ENCODE measurements at regions not wholly inside any gene's neighbourhood (a gene's known extent, or its start where the extent isn't known, plus 50 kb on each side); places are given as distances from the start of the nearest gene placed in this dataset.

- H3K9me3 ChIP-seq (ENCODE audit: control insufficient read depth, low read length): no peaks in the 10 kb centered on the region
- H3K4me1 ChIP-seq (ENCODE audit: control insufficient read depth in 1 of 2, insufficient read depth in 2 of 2, low read length in 2 of 2): no peaks in the 10 kb centered on the region
- no peak for ATAC-seq (ENCODE audit: low FRiP score)
- no peak overlapping the region for H3K4me3 ChIP-seq (ENCODE audit: low read length in 2 of 2)
- 88 to 91% methylated on average over 2 of the region's 2 CpGs for WGBS, 2 donors
- no peak overlapping the region for H3K27ac ChIP-seq (ENCODE audit: low read depth in 1 of 2, low read length in 2 of 2)
- no peaks in the 10 kb centered on the region for H3K36me3 ChIP-seq (ENCODE audit: control insufficient read depth in 1 of 2, insufficient read depth in 2 of 2, low read length in 1 of 2)
- H3K27me3 ChIP-seq (ENCODE audit: control insufficient read depth in 1 of 2, insufficient read depth in 2 of 2, low read length in 1 of 2): no peaks in the 10 kb centered on the region
- no peak for DNase-seq
- intact Hi-C loops (cut with DNase I): no loop called here
These were observed 172.2 kb upstream of the SCN7A start for GRCh38 chr2:166665991-166666940.

DNA sequence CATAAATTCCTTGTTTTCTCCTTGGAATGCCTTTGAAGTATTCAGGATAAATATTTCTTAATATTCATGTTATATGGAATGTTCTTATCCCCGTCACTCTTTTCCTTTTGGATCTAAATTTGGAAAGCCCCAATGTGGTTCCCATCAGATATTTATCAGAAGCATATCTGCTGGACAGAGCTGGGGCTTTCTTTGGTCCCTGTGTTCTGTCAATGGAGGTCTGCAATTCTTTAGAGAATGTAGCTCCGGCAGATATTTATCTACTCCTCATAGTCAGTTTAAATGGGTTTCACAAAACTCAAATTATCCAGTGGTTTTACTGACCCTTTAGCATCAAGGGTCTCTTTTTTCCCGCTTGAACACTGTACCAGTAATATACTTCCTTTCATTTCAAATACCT, 167.8 kb upstream of the SCN7A start:
- 30% methylated on average over 3 of the region's 3 CpGs for WGBS, 2 donors
- H3K4me1 ChIP-seq (ENCODE audit: control insufficient read depth in 1 of 2, insufficient read depth in 2 of 2, low read length in 2 of 2): no peaks in the 10 kb centered on the region
- H3K27ac ChIP-seq (ENCODE audit: low read depth in 1 of 2, low read length in 2 of 2): no peak overlapping the region
- DNase-seq (no peak), ATAC-seq (ENCODE audit: low FRiP score) (no peak)
- H3K36me3 ChIP-seq (ENCODE audit: control insufficient read depth in 1 of 2, insufficient read depth in 2 of 2, low read length in 1 of 2): no peaks in the 10 kb centered on the region
- intact Hi-C loops (cut with DNase I): no loop called here
- no peak overlapping the region for H3K4me3 ChIP-seq (ENCODE audit: low read length in 2 of 2)
- H3K27me3 ChIP-seq (ENCODE audit: control insufficient read depth in 1 of 2, insufficient read depth in 2 of 2, low read length in 1 of 2): no peaks in the 10 kb centered on the region
- H3K9me3 ChIP-seq (ENCODE audit: control insufficient read depth, low read length): no peaks in the 10 kb centered on the region

- H3K36me3 ChIP-seq (ENCODE audit: control insufficient read depth in 1 of 2, insufficient read depth in 2 of 2, low read length in 1 of 2): no peaks in the 10 kb centered on the region
- ATAC-seq (ENCODE audit: low FRiP score) (no peak), DNase-seq (no peak)
- H3K27ac ChIP-seq (ENCODE audit: low read depth in 1 of 2, low read length in 2 of 2): no peak overlapping the region
- WGBS, 2 donors: 18 to 21% methylated on average over 2 of the region's 2 CpGs
- no peaks in the 10 kb centered on the region for H3K4me1 ChIP-seq (ENCODE audit: control insufficient read depth in 1 of 2, insufficient read depth in 2 of 2, low read length in 2 of 2)
- H3K27me3 ChIP-seq (ENCODE audit: control insufficient read depth in 1 of 2, insufficient read depth in 2 of 2, low read length in 1 of 2): no peaks in the 10 kb centered on the region
- H3K4me3 ChIP-seq (ENCODE audit: low read length in 2 of 2): no peak overlapping the region
- intact Hi-C loops (cut with DNase I): no loop called here
- H3K9me3 ChIP-seq (ENCODE audit: control insufficient read depth, low read length): no peaks in the 10 kb centered on the region
These were observed 167.3 kb upstream of the SCN7A start for GRCh38 chr2:166661391-166661790.

DNA sequence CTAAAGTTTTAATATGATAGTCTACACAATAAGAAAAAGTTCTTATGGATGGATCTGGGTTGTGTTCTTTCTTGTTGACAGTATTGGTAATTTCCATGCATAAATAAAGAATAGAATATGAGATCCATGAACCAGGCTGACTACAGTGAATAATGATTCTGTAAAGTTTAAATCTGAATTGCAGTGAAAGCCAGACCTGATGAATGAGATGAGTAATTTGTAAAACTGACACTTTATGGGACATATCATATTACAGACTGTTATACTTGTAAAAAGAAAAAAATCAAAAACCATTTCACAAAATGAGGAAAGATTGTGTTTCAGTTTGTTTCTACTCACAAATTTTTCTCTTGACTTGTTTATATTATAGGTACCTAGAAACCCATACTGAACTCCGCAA, 164.9 kb upstream of the SCN7A start:
- H3K36me3 ChIP-seq (ENCODE audit: control insufficient read depth in 1 of 2, insufficient read depth in 2 of 2, low read length in 1 of 2): no peaks in the 10 kb centered on the region
- no peaks in the 10 kb centered on the region for H3K4me1 ChIP-seq (ENCODE audit: control insufficient read depth in 1 of 2, insufficient read depth in 2 of 2, low read length in 2 of 2)
- H3K9me3 ChIP-seq (ENCODE audit: control insufficient read depth, low read length): no peaks in the 10 kb centered on the region
- 79 to 86% methylated on average over 1 of the region's 1 CpG for WGBS, 2 donors
- ATAC-seq (ENCODE audit: low FRiP score) (no peak), DNase-seq (no peak)
- no peaks in the 10 kb centered on the region for H3K27me3 ChIP-seq (ENCODE audit: control insufficient read depth in 1 of 2, insufficient read depth in 2 of 2, low read length in 1 of 2)
- intact Hi-C loops (cut with DNase I): no loop called here
- H3K4me3 ChIP-seq (ENCODE audit: low read length in 2 of 2): no peak overlapping the region
- no peak overlapping the region for H3K27ac ChIP-seq (ENCODE audit: low read depth in 1 of 2, low read length in 2 of 2)

- Histone ChIP-seq H3K4me1 (ENCODE audit: control insufficient read depth in 1 of 2, insufficient read depth in 2 of 2, low read length in 2 of 2) (peaks cover 0 to 2% of the 10 kb centered on the region in 2 donors), H3K4me3 (ENCODE audit: low read length in 2 of 2) (no peak overlapping the region), H3K27me3 (ENCODE audit: control insufficient read depth in 1 of 2, insufficient read depth in 2 of 2, low read length in 1 of 2) (no peaks in the 10 kb centered on the region), H3K9me3 (ENCODE audit: control insufficient read depth, low read length) (no peaks in the 10 kb centered on the region), H3K27ac (ENCODE audit: low read depth in 1 of 2, low read length in 2 of 2) (no peak overlapping the region), H3K36me3 (ENCODE audit: control insufficient read depth in 1 of 2, insufficient read depth in 2 of 2, low read length in 1 of 2) (no peaks in the 10 kb centered on the region)
- no peak for ATAC-seq (ENCODE audit: low FRiP score)
- no peak for DNase-seq
- WGBS, 2 donors: 66 to 67% methylated on average over 4 of the region's 4 CpGs
- intact Hi-C loops (cut with DNase I): no loop called here
These were observed 159.2 kb upstream of the SCN7A start for GRCh38 chr2:166653185-166653813.

DNA sequence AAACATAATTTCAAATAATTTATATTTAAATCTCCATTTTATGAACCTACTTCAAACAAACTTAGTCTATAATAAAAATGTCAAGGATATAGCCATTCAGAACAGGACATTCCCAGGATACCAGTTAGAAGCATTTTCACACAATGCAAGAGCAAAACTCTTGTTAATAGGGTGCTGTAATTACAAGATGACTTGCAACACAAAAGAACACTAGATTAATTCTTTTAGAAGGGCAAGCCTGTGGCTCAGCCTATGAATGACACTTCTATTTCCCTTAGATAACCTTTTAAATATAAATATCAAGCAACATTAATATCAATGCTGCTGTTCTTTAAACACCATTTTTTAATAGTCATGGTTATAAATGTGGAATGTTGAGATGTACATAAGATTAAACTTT, 157.9 kb upstream of the SCN7A start:
- no peak overlapping the region for H3K4me3 ChIP-seq (ENCODE audit: low read length in 2 of 2)
- no peaks in the 10 kb centered on the region for H3K36me3 ChIP-seq (ENCODE audit: control insufficient read depth in 1 of 2, insufficient read depth in 2 of 2, low read length in 1 of 2)
- H3K4me1 ChIP-seq (ENCODE audit: control insufficient read depth in 1 of 2, insufficient read depth in 2 of 2, low read length in 2 of 2): peaks cover 0 to 2% of the 10 kb centered on the region in 2 donors
- no peaks in the 10 kb centered on the region for H3K9me3 ChIP-seq (ENCODE audit: control insufficient read depth, low read length)
- ATAC-seq (ENCODE audit: low FRiP score): no peak
- no peak for DNase-seq
- no peaks in the 10 kb centered on the region for H3K27me3 ChIP-seq (ENCODE audit: control insufficient read depth in 1 of 2, insufficient read depth in 2 of 2, low read length in 1 of 2)
- intact Hi-C loops (cut with DNase I): no loop called here
- no peak overlapping the region for H3K27ac ChIP-seq (ENCODE audit: low read depth in 1 of 2, low read length in 2 of 2)

- Histone ChIP-seq H3K4me1 (ENCODE audit: control insufficient read depth in 1 of 2, insufficient read depth in 2 of 2, low read length in 2 of 2) (peaks cover 0 to 2% of the 10 kb centered on the region in 2 donors), H3K27ac (ENCODE audit: low read depth in 1 of 2, low read length in 2 of 2) (no peak overlapping the region), H3K9me3 (ENCODE audit: control insufficient read depth, low read length) (no peaks in the 10 kb centered on the region), H3K36me3 (ENCODE audit: control insufficient read depth in 1 of 2, insufficient read depth in 2 of 2, low read length in 1 of 2) (no peaks in the 10 kb centered on the region), H3K4me3 (ENCODE audit: low read length in 2 of 2) (no peak overlapping the region), H3K27me3 (ENCODE audit: control insufficient read depth in 1 of 2, insufficient read depth in 2 of 2, low read length in 1 of 2) (no peaks in the 10 kb centered on the region)
- no peak for ATAC-seq (ENCODE audit: low FRiP score)
- WGBS, 2 donors: 8 to 9% methylated on average over 4 of the region's 4 CpGs
- DNase-seq: no peak
- intact Hi-C loops (cut with DNase I): no loop called here
These were observed 157.1 kb upstream of the SCN7A start for GRCh38 chr2:166651080-166651675.

GRCh38 chr2:166647935-166648334, 153.9 kb upstream of the SCN7A start:
- Histone ChIP-seq H3K27ac (ENCODE audit: low read depth in 1 of 2, low read length in 2 of 2) (no peak overlapping the region), H3K27me3 (ENCODE audit: control insufficient read depth in 1 of 2, insufficient read depth in 2 of 2, low read length in 1 of 2) (no peaks in the 10 kb centered on the region), H3K36me3 (ENCODE audit: control insufficient read depth in 1 of 2, insufficient read depth in 2 of 2, low read length in 1 of 2) (no peaks in the 10 kb centered on the region), H3K4me3 (ENCODE audit: low read length in 2 of 2) (no peak overlapping the region), H3K4me1 (ENCODE audit: control insufficient read depth in 1 of 2, insufficient read depth in 2 of 2, low read length in 2 of 2) (peaks cover 0 to 2% of the 10 kb centered on the region in 2 donors), H3K9me3 (ENCODE audit: control insufficient read depth, low read length) (no peaks in the 10 kb centered on the region)
- WGBS, 2 donors: 49 to 59% methylated on average over 2 of the region's 2 CpGs
- DNase-seq: no peak
- intact Hi-C loops (cut with DNase I): no loop called here
- no peak for ATAC-seq (ENCODE audit: low FRiP score)

Data from aorta (tissue), 5 donors.